ENCODE measurements at regions not wholly inside any gene's neighbourhood (a gene's known extent, or its start where the extent isn't known, plus 50 kb on each side); places are given as distances from the start of the nearest gene placed in this dataset.
"Not testable (repeated sequence)": the region's sequence is repeated elsewhere in the genome, so short reads cannot be mapped to it uniquely, and the experiment has no call there.

GRCh38 chr4:58871509-58871908, 1761.3 kb upstream of the IGFBP7 start:
- DNase-seq: no peak

- no peak for DNase-seq
Observed at GRCh38 chr4:58849026-58849425, 1738.8 kb upstream of the IGFBP7 start.

- no peak for DNase-seq
Observed at GRCh38 chr4:58843455-58843854, 1733.3 kb upstream of the IGFBP7 start.

DNA sequence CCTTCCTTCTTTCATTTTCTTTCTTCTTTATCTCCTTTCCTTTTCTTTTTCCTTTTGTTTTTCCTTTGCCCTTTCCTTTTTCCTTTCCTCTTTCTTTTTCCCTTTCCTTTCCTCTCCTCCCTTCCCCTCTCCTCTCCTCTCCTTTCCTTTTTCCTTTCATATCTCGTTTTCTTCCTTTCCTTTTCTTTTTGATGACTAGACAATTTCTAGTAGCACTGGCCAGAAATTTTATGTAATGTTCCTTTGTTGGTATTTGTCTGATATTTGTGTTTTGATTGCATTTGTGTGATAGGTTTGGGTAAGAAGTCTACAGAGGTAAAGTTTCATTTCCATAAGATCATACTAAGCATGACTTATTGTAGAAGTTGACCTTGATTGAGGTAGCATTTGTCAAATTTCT, 1722.9 kb upstream of the IGFBP7 start:
- DNase-seq: no peak

DNA sequence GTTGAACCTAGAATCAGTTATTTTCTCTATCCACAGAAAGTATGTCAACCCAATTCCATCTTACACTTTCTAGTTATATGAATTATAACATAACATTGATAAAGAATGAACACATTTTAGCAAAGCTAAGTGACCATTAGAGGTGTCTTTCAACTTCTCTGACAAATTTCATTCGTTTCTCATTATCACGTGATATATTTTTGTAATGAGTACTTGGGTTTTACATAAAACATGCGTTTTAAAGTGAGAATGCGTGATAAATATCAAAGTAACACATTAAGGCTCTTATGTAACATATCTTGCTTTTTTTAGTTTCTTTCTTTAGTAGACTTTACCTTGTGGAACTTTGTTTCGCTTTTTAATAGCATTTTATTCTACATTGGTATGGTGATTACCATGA, 1715.1 kb upstream of the IGFBP7 start:
- no peak for DNase-seq

- DNase-seq: not testable (repeated sequence)
Observed at GRCh38 chr4:58818560-58818959, 1708.4 kb upstream of the IGFBP7 start.

DNA sequence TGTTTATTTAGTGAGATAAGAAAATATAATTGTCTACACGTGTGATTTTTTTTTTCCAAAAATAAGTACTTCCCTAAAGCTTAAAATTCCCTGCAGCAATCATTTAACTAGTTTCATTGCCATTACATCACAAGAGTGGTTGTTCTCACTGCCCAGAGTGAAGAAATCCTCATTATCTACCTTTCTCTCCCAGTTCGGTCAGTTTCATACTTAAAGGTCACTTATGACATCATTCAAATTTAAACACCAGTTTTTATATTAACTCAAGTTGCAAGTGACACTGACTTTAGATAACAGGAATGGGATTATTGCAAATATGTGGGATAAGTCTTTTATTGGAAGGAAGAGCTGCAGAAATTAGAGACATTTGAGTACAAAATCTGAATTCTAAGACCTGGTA, 1699.8 kb upstream of the IGFBP7 start:
- no peak for DNase-seq

DNA sequence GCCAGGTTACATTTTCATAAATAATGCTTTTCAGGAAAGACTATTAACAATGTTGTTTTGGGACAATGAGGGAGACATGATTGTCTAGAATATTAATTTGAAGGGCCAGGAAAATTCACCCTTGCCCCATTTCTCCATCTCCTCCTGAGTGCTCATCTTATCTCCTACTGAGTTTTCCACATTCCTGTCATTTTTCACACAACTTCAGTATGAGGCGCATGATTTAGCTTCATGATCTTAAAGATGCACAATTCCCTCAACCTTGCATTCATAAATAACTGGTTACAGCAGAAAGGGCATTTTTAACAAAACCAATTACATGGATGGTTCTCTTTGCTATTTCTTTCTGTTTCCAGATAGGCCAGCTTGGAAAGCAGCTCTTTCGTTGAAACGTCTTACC, 1699.2 kb upstream of the IGFBP7 start:
- no peak for DNase-seq

DNA sequence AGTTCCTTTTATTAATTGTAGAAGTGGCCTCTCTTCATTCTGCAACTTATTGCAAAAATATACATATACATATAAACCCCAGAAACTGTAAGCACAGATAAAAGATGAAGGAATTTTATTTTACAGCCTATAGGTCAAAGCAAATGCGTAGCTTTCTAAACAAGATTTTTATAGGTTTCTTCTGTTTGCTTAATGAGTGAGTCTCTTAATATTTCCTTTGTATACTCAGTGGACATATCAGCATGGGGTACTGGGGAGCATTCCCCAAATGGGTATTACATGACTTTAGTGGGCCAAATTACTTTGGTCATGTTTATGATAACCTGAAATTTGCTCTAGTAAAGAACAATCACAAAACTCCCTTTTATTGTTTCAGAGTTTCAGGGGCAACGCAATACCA, 1698.6 kb upstream of the IGFBP7 start:
- no peak for DNase-seq

DNA sequence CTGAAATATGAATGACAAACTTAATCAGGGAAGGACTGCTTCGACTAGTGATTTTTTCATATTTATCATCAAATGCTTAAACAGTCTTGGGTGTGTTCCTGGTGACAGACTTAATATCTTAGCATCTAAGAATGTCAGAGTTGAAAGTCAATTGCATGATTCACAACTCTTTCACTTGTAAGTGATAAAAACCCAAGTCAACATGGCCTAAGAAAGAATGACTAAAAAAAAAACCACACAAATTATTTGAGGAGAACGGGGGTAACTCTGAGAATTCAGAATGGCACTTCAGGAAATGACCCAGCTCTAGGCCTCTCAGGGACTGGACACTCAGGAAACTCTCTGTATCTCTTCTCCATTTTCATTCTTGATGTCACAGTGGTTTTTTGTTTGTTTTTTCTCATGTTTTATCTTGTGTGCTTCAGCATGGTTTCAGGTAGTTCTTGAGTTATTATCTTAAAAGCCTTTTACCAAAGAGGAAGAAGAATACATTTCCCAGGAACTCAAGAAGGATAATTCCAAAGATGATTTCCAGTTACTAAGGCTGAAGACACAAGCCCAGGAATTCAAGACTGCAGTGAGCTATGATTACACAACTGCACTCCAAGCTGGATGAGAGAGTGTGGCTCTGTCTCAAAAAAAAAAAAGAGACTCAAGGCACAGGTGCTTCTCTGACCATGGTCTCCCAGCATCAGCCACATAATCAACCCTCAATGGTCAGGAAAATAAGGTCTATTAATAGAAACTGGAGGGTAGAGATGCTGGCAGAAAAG, 1697.8 kb upstream of the IGFBP7 start:
- DNase-seq: no peak

- DNase-seq: no peak
Observed at GRCh38 chr4:58776627-58777026, 1666.4 kb upstream of the IGFBP7 start.

DNA sequence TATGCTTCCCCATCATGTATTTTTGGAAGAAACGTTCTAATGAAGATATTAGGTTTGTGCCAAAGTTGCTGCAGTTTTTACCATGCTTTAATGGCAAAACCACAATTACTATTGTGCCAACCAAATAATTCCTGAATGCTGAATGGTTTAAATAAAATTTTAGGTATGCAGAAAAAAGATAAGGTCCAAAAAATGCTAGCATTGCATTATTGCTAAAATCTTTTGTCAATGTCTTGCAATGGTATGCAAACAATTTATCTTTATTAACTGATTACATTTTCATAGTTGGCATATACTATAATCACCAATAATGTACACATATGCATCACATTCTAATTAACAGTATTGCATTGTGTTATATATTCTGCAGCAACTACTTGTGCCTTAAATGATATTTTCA, 1657.4 kb upstream of the IGFBP7 start:
- no peak for DNase-seq

- no peak for DNase-seq
Observed at GRCh38 chr4:58766763-58767162, 1656.6 kb upstream of the IGFBP7 start.

GRCh38 chr4:58761563-58761962, 1651.4 kb upstream of the IGFBP7 start:
- DNase-seq: no peak

GRCh38 chr4:58760737-58761136, 1650.6 kb upstream of the IGFBP7 start:
- DNase-seq: no peak

DNA sequence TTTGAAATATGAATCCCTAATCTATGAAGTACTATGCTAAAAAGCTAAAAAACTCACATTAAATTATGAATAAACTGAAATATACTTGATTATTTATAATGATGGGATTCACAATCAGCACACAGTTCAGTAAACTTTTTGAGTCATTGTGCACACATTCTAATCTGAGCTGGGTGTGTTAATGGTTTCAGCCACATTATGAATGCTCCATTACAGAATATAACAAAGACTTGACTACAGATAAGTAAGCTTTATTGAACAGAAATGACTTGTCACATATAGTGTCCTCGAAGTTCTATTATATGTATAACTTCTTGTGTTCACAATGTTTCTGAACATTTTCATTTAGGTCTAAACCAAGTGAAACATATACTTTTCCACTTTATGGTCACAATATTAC, 1649.9 kb upstream of the IGFBP7 start:
- no peak for DNase-seq

DNA sequence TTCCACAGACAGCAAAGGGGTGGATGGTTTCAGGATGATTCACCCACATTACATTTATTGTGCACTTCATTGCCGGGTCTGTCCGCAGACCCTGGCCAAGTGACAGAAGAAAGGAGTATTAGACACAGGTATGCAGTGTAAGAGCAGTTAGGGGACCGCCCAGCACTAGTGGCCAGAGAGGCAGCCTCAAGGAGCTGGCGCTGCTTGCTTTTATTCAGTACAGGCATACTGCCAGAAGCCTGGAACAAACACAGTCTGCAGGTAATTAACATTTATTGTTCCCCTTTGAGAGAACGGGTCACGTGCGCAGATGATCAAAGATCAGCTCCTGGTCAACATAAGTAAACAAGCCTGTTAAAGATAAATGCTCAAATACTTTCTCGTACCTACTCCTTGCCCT, 1639.0 kb upstream of the IGFBP7 start:
- no peak for DNase-seq

DNA sequence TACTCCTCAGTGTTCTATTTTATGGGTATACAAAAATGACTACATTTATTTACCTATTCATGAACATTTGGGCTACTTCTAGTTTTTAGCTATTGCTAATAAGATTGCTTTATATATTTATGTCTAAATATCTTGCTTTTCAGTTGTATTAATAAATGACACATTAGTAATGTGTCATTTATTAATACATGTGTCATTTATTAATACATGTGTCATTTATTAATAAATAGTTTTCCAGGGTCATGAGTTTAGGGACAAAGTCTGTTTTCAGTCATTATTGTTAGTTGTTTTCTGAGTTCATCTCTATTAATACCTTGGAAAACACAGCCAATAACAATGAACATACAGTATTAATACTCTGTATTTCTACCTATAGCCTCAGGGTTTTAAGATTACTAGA, 1630.7 kb upstream of the IGFBP7 start:
- no peak for DNase-seq

GRCh38 chr4:58739275-58739674, 1629.1 kb upstream of the IGFBP7 start:
- DNase-seq: no peak

GRCh38 chr4:58738375-58738774, 1628.2 kb upstream of the IGFBP7 start:
- no peak for DNase-seq

DNA sequence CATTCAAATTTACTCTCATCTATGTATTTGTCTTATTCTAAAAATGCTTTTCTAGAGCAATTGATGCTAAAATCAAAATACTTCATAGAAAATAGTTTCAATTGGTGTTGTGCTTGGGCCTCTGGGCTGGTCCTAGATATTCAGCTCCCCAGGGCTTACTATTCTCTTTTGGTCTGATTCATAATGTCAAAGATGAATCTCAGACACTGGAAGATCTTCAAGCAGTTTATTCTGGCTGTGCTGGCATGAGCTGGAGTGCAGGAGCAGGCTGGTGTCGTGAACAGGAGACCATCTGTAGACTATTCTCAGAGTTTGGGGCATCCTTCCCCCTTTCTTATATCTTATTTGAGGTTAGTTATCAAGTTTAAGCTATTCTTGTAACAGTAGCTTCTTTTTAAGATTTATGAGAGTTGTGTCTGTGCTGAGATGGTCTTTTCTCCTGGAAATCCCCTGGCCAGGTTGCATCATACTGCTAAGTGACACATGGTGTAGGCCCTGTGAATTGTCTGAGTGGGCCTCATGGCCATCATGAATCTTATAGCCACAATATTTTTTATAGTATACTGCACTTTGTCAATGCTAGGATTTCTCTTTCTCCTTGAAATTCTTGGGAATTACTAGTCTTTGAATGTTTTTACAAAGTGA, 1624.0 kb upstream of the IGFBP7 start:
- no peak for DNase-seq

- no peak for DNase-seq
Observed at GRCh38 chr4:58732973-58733372, 1622.8 kb upstream of the IGFBP7 start.

- DNase-seq: no peak
Observed at GRCh38 chr4:58723954-58724353, 1613.8 kb upstream of the IGFBP7 start.

DNA sequence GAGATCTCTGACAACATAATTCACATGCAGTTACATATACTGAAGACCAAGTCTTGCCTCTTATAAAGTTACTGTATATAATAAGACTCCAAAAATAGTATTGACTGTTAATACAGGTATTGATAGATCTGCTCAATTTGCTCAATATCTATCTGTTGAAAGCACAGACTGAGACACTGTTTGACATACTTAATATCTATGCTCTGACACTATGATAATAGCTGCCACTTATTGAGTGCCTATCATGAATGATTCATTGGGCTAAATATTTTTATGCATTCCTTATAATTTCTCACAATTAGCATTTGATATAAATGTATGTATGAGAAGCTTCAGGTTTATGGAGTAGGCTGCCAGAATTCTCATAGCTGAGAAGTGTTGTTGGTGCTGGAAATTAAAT, 1600.9 kb upstream of the IGFBP7 start:
- DNase-seq: no peak

DNA sequence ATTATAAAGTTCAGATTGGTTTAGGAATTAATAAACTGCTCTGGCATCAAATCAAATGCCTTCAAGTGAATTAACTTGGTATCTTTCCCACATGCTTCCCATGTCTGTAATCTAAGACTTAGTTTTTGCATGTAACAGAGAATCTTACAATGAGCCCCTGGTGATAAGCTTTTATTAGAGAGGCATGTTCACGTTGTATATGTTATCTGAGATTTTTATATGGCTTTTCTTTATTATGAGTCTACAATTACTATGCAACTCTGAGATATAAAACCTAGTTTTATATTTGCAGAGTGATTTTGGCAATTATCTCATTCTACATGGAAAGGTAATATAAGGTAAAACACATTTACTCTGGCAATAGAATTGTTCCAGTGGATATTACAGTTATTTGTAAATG, 1578.4 kb upstream of the IGFBP7 start:
- no peak for DNase-seq
